WTC11 (cell line): ENCODE measurements at regions not wholly inside any gene's neighbourhood (a gene's known extent, or its start where the extent isn't known, plus 50 kb on each side); places are given as distances from the start of the nearest gene placed in this dataset.

Experiments used
- CBFB ChIP-seq: sonication (generic); formaldehyde crosslinking; IDR thresholded peaks from 2 replicates; pipeline ENCODE4 v1.8.1; 2022; ENCODE audit warnings: mild to moderate bottlenecking, low read depth, missing genetic modification reagents
- NR1H2 ChIP-seq: sonication (generic); formaldehyde crosslinking; IDR thresholded peaks from 2 replicates; pipeline ENCODE4 v1.9.0; 2021; ENCODE audit warnings: mild to moderate bottlenecking, moderate library complexity, missing genetic modification reagents
- PRRX2 ChIP-seq: fragments of 250-450 bp; sonication (Bioruptor Pico); IDR thresholded peaks from 2 replicates; pipeline ENCODE4 v1.8.0; 2021; ENCODE audit warnings: mild to moderate bottlenecking
- TEAD4 ChIP-seq: sonication (generic); formaldehyde crosslinking; IDR thresholded peaks from 2 replicates; pipeline ENCODE4 v1.8.0; 2022; ENCODE audit warnings: mild to moderate bottlenecking, missing genetic modification reagents
- TP53 ChIP-seq: sonication (generic); formaldehyde crosslinking; IDR thresholded peaks from 2 replicates; pipeline ENCODE4 v1.8.1; 2023; ENCODE audit warnings: mild to moderate bottlenecking, missing genetic modification reagents
- TF ChIP-seq, protein P1 (sequence below): fragments of 200-600 bp; IDR thresholded peaks from 2 replicates; pipeline ENCODE4 v1.8.0; 2022; ENCODE audit warnings: antibody characterized with exemption
- TF ChIP-seq, protein P2 (sequence below): sonication (generic); formaldehyde crosslinking; IDR thresholded peaks from 2 replicates; pipeline ENCODE4 v1.8.0; 2022; ENCODE audit warnings: mild to moderate bottlenecking, missing genetic modification reagents
- TF ChIP-seq, protein P3 (sequence below): sonication (generic); formaldehyde crosslinking; IDR thresholded peaks from 2 replicates; pipeline ENCODE4 v1.8.1; 2022; ENCODE audit warnings: mild to moderate bottlenecking, moderate library complexity, missing genetic modification reagents

DNA sequence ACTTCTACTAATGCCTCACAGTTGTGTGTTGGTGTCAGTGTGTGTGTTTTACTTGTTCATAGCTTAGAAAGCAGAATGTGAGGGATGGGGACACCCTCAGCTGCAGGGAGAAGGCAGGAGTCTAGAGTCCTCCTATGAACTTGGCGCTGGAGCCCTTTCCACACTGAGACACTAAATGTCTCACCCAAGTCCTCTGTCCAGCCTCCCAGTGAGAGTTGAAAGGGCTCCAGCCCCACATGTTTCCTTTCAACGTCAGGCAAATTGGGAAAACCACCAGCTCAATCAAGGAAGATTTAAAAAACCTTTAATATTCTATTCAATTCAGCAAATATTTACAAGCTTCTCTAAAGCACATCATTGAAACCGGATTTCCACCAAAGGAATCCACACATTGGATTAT lies 167.6 kb upstream of the MSX2 start:
- TF ChIP-seq, protein P1, sequence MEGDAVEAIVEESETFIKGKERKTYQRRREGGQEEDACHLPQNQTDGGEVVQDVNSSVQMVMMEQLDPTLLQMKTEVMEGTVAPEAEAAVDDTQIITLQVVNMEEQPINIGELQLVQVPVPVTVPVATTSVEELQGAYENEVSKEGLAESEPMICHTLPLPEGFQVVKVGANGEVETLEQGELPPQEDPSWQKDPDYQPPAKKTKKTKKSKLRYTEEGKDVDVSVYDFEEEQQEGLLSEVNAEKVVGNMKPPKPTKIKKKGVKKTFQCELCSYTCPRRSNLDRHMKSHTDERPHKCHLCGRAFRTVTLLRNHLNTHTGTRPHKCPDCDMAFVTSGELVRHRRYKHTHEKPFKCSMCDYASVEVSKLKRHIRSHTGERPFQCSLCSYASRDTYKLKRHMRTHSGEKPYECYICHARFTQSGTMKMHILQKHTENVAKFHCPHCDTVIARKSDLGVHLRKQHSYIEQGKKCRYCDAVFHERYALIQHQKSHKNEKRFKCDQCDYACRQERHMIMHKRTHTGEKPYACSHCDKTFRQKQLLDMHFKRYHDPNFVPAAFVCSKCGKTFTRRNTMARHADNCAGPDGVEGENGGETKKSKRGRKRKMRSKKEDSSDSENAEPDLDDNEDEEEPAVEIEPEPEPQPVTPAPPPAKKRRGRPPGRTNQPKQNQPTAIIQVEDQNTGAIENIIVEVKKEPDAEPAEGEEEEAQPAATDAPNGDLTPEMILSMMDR = no peak
- TF ChIP-seq, protein P2, sequence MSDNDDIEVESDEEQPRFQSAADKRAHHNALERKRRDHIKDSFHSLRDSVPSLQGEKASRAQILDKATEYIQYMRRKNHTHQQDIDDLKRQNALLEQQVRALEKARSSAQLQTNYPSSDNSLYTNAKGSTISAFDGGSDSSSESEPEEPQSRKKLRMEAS (CRISPR knock-in tag) = no peak
- TF ChIP-seq PRRX2 (no peak), TEAD4 (no peak), NR1H2 (CRISPR knock-in tag) (no peak), CBFB (CRISPR knock-in tag) (no peak), TP53 (no peak)
- TF ChIP-seq, protein P3, sequence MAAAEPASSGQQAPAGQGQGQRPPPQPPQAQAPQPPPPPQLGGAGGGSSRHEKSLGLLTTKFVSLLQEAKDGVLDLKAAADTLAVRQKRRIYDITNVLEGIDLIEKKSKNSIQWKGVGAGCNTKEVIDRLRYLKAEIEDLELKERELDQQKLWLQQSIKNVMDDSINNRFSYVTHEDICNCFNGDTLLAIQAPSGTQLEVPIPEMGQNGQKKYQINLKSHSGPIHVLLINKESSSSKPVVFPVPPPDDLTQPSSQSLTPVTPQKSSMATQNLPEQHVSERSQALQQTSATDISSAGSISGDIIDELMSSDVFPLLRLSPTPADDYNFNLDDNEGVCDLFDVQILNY = no peak
